ENCODE measurements at regions not wholly inside any gene's neighbourhood (a gene's known extent, or its start where the extent isn't known, plus 50 kb on each side); places are given as distances from the start of the nearest gene placed in this dataset.
"Not testable (repeated sequence)": the region's sequence is repeated elsewhere in the genome, so short reads cannot be mapped to it uniquely, and the experiment has no call there.

- Histone ChIP-seq H2AFZ (ENCODE audit: low read depth, low read length) (no peak overlapping the region), H3K4me3 (ENCODE audit: low read length) (no peak overlapping the region), H3K9me3 (ENCODE audit: low read length) (no peaks in the 10 kb centered on the region), H3K27me3 (ENCODE audit: insufficient read depth, low read length) (no peaks in the 10 kb centered on the region), H3K36me3 (ENCODE audit: insufficient read depth, low read length) (no peaks in the 10 kb centered on the region), H3K4me1 (ENCODE audit: insufficient read depth, low read length) (peaks cover 30% of the 10 kb centered on the region)
Observed at GRCh38 chr6:43929511-43929910, 159.5 kb downstream of the VEGFA start.

DNA sequence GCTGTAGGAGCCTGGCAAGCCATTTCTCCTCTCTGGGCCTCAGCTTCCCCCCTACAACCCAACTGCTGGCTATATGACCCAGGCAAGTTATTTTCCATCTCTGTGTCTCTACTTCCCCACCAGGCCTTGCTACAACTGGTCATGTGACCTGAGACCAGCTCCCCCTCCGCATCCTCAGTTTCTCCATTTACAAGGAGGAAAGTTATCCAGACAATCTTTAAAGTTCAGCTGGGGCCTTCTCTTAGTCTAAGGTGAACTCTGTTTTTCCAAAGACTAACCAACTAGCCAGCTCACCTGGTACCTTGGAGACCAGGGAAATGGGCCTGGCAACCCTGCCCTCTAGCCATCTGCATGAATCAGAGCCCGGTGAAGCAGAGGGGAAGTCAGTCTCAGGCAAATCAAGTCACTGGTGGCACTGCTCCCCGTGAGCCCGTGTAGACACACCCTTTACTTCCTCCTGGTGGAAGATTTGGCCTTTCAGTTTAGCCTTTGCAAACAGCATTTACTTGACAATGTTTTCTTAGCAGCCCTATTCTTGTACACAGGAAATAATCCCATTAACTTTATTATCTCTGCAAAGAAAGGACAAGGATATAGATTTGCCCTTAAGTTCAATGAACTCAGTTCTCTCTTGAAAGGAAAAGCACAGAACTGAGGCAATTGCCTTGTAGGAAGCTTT is 157.7 kb downstream of the VEGFA start:
- H3K36me3 ChIP-seq (ENCODE audit: insufficient read depth, low read length), result no peaks in the 10 kb centered on the region
- H3K4me3 ChIP-seq (ENCODE audit: low read length), result no peak overlapping the region
- no peak overlapping the region for H2AFZ ChIP-seq (ENCODE audit: low read depth, low read length)
- no peaks in the 10 kb centered on the region for H3K27me3 ChIP-seq (ENCODE audit: insufficient read depth, low read length)
- H3K9me3 ChIP-seq (ENCODE audit: low read length), result no peaks in the 10 kb centered on the region
- H3K4me1 ChIP-seq (ENCODE audit: insufficient read depth, low read length), result peaks cover 15% of the 10 kb centered on the region

DNA sequence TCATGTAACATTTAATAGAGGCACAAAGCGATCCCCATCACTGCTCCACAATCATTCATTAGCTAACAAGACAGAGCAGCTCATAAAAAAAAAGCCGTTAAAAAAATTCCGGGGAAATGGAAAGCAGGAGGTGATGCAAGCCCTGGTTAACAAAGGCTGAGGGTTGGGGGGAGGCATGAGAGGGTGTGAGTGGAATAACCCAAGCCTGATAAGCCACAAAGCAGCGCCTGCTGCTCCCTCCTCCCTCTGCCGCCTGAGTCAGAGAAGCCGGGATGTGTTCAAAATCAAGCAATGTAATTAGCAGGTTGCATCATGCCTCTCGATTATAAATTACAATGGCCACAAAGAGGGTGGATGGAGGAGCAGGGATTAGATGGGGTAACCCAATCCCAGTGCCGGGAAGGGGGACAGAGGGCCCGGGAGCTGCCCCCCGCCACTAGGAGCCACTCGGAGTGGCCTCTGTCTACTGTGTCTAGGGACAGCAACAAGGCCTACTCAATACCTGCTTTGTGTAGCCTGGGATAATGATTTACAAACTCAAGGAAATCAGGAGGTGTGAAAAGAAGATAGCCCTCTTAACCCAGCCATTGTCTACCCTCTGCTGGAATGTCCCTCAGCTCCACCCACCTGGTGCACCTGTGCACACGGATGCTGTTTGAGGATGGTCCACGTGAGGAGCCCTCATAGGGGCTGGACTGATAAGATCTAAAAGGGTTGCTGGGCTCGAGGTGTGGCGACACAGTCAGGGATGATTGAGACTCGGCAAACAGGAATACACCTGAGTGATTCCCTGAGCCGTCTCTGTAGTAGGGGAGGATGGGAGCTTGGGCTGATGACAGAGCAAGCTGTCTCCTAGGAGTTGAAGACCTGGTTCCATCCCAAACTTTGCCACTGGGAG is 156.9 kb downstream of the VEGFA start:
- peak overlapping the region; percentile 53 for H2AFZ ChIP-seq (ENCODE audit: low read depth, low read length)
- H3K36me3 ChIP-seq (ENCODE audit: insufficient read depth, low read length), result no peaks in the 10 kb centered on the region
- H3K27me3 ChIP-seq (ENCODE audit: insufficient read depth, low read length), result no peaks in the 10 kb centered on the region
- no peaks in the 10 kb centered on the region for H3K9me3 ChIP-seq (ENCODE audit: low read length)
- peaks cover 15% of the 10 kb centered on the region for H3K4me1 ChIP-seq (ENCODE audit: insufficient read depth, low read length)
- no peak overlapping the region for H3K4me3 ChIP-seq (ENCODE audit: low read length)

GRCh38 chr6:43925636-43926139 is 155.7 kb downstream of the VEGFA start:
- H2AFZ ChIP-seq (ENCODE audit: low read depth, low read length); H3K9me3 ChIP-seq (ENCODE audit: low read length); H3K36me3 ChIP-seq (ENCODE audit: insufficient read depth, low read length); H3K4me3 ChIP-seq (ENCODE audit: low read length); H3K27me3 ChIP-seq (ENCODE audit: insufficient read depth, low read length): not testable (repeated sequence)
- H3K4me1 ChIP-seq (ENCODE audit: insufficient read depth, low read length), result peaks cover 15% of the 10 kb centered on the region

DNA sequence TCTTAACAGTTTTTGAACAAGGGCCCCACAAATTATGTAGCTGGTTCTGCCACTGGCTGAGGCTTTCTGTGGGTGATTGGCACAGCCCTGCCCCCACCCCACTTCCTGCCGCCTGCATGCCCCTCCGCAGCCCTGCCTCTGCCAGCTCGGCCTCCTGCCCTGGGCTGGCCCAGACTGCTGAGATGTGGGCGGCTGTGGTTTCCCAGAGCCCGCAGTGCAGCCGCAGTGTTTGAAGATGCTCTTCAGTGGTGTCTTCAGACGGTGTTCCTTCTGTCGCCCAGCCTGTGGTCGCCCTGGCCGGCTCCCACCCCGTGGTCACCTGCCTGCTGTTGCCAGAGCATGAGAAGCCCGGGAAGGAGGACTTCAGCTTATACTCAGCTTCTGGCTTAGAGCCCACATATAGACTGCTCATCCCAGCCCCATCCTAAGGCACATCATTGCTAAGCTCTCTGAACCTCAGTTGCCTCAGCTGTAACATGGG is 154.3 kb downstream of the VEGFA start:
- Histone ChIP-seq H3K4me3 (ENCODE audit: low read length) (no peak overlapping the region), H3K27me3 (ENCODE audit: insufficient read depth, low read length) (no peaks in the 10 kb centered on the region), H3K9me3 (ENCODE audit: low read length) (no peaks in the 10 kb centered on the region), H3K4me1 (ENCODE audit: insufficient read depth, low read length) (peaks cover 15% of the 10 kb centered on the region), H2AFZ (ENCODE audit: low read depth, low read length) (no peak overlapping the region), H3K36me3 (ENCODE audit: insufficient read depth, low read length) (no peaks in the 10 kb centered on the region)

GRCh38 chr6:43923376-43924221 is 153.6 kb downstream of the VEGFA start:
- H3K27me3 ChIP-seq (ENCODE audit: insufficient read depth, low read length), result no peaks in the 10 kb centered on the region
- H3K9me3 ChIP-seq (ENCODE audit: low read length), result no peaks in the 10 kb centered on the region
- H3K4me1 ChIP-seq (ENCODE audit: insufficient read depth, low read length), result peaks cover 15% of the 10 kb centered on the region

GRCh38 chr6:43922426-43923375 is 152.7 kb downstream of the VEGFA start:
- H3K4me1 ChIP-seq (ENCODE audit: insufficient read depth, low read length), result peaks cover 15% of the 10 kb centered on the region
- no peak overlapping the region for H3K4me3 ChIP-seq (ENCODE audit: low read length)
- no peaks in the 10 kb centered on the region for H3K27me3 ChIP-seq (ENCODE audit: insufficient read depth, low read length)
- no peaks in the 10 kb centered on the region for H3K36me3 ChIP-seq (ENCODE audit: insufficient read depth, low read length)
- no peak overlapping the region for H2AFZ ChIP-seq (ENCODE audit: low read depth, low read length)
- H3K9me3 ChIP-seq (ENCODE audit: low read length), result no peaks in the 10 kb centered on the region

More at GRCh38 chr6:43923376-43924221, 153.6 kb downstream of the VEGFA start:
- Histone ChIP-seq H3K4me3 (ENCODE audit: low read length) (no peak overlapping the region), H3K36me3 (ENCODE audit: insufficient read depth, low read length) (no peaks in the 10 kb centered on the region), H2AFZ (ENCODE audit: low read depth, low read length) (no peak overlapping the region)

- Histone ChIP-seq H3K36me3 (ENCODE audit: insufficient read depth, low read length) (no peaks in the 10 kb centered on the region), H3K27me3 (ENCODE audit: insufficient read depth, low read length) (no peaks in the 10 kb centered on the region), H3K4me1 (ENCODE audit: insufficient read depth, low read length) (peaks cover 8% of the 10 kb centered on the region), H2AFZ (ENCODE audit: low read depth, low read length) (no peak overlapping the region), H3K9me3 (ENCODE audit: low read length) (no peaks in the 10 kb centered on the region), H3K4me3 (ENCODE audit: low read length) (no peak overlapping the region)
Observed at GRCh38 chr6:43921548-43922425, 151.8 kb downstream of the VEGFA start.

DNA sequence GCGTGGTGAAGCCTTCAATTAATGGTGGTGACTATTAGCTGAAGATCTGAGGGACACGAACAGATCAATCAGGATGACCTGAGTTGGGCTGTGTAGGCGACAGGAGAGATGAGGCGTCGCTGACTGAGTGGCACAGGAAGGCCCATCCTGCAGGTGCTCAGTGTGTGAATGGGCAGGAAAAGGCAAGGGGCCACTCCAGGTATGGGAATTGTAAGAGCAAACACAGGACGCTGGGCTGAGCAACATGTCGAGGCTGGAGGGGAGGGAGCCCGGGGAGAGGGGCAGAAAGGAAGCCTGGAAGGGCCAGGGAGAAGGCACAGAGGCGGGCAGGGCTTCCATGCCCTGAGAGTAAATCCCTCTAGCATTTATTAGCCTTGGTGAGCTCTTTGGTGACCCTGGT is 151.0 kb downstream of the VEGFA start:
- H3K36me3 ChIP-seq (ENCODE audit: insufficient read depth, low read length), result no peaks in the 10 kb centered on the region

DNA sequence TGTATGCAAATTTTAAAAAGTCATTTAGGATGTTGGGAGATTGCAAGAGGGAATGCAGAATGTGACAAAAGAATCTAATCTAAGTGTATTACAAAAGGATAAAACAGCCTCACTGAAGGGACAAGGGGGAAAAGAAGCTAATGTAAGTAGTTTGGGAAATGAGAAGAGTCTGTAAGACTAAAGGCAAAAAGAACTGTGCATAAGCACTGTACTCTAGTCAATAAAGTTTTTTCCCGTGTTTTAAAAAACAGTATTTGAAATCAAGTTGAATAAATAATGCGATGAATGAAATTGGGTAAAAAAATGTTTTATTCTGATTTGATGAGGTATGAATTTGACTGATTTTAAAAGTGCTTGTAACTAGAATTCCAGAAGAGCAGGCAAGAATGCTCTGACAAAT is 149.8 kb downstream of the VEGFA start:
- H3K4me1 ChIP-seq (ENCODE audit: insufficient read depth, low read length), result no peaks in the 10 kb centered on the region
- peaks cover 4% of the 10 kb centered on the region for H3K27me3 ChIP-seq (ENCODE audit: insufficient read depth, low read length)
- H3K4me3 ChIP-seq (ENCODE audit: low read length), result no peak overlapping the region
- H2AFZ ChIP-seq (ENCODE audit: low read depth, low read length), result no peak overlapping the region
- no peaks in the 10 kb centered on the region for H3K9me3 ChIP-seq (ENCODE audit: low read length)
- H3K36me3 ChIP-seq (ENCODE audit: insufficient read depth, low read length), result no peaks in the 10 kb centered on the region

More for the DNA sequence above, 151.0 kb downstream of the VEGFA start:
- H3K4me3 ChIP-seq (ENCODE audit: low read length), result no peak overlapping the region
- no peaks in the 10 kb centered on the region for H3K27me3 ChIP-seq (ENCODE audit: insufficient read depth, low read length)
- no peaks in the 10 kb centered on the region for H3K9me3 ChIP-seq (ENCODE audit: low read length)
- peaks cover under 1% of the 10 kb centered on the region for H3K4me1 ChIP-seq (ENCODE audit: insufficient read depth, low read length)
- no peak overlapping the region for H2AFZ ChIP-seq (ENCODE audit: low read depth, low read length)

DNA sequence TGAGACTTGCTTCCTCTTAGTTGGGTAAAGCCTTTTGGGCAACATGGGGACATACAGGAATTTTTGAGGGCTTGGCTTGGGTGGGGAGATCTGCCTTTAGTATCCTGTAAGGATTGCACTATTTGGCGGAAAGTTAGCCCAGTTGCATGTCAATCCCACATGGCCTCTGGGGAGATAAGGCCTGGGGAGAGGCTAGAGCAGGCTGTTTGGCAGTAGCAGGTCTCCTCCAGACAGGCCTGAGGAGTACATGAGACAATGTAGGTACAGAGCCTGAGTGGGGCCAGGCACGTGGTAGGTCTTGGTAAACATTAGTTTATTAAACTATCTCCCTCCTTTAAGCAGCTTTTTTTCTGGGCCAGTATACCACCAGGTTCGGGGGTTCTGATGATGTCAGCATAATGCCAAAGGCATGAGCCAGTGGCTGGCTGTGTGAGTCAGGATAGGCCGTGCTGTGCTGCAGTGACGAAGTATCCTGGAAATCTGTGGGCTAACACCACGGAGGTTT is 147.9 kb downstream of the VEGFA start:
- no peaks in the 10 kb centered on the region for H3K9me3 ChIP-seq (ENCODE audit: low read length)
- no peak overlapping the region for H2AFZ ChIP-seq (ENCODE audit: low read depth, low read length)
- H3K4me3 ChIP-seq (ENCODE audit: low read length), result no peak overlapping the region
- H3K4me1 ChIP-seq (ENCODE audit: insufficient read depth, low read length), result no peaks in the 10 kb centered on the region
- H3K36me3 ChIP-seq (ENCODE audit: insufficient read depth, low read length), result no peaks in the 10 kb centered on the region
- peaks cover 4% of the 10 kb centered on the region for H3K27me3 ChIP-seq (ENCODE audit: insufficient read depth, low read length)

All from neuron (in vitro differentiated cells).